ENCODE measurements at regions not wholly inside any gene's neighbourhood (a gene's known extent, or its start where the extent isn't known, plus 50 kb on each side); places are given as distances from the start of the nearest gene placed in this dataset.

GRCh38 chr17:5817475-5818395 is 233.4 kb upstream of the NLRP1 start:
- Histone ChIP-seq H3K36me3 (ENCODE audit: control insufficient read depth in 4 of 4, insufficient read depth in 3 of 4, low read depth in 1 of 4, low read length in 3 of 4) (no peaks in the 10 kb centered on the region), H3K9ac (ENCODE audit: low read depth in 1 of 2, low read length in 2 of 2) (no peak overlapping the region), H3K4me1 (ENCODE audit: control insufficient read depth in 4 of 4, insufficient read depth in 4 of 4, low read length in 3 of 4) (no peaks in the 10 kb centered on the region), H3K27me3 (ENCODE audit: control insufficient read depth in 4 of 4, insufficient read depth in 4 of 4, low read length in 3 of 4) (no peaks in the 10 kb centered on the region), H3K4me3 (ENCODE audit: low read depth in 1 of 3, low read length in 3 of 3) (no peak overlapping the region), H3K9me3 (ENCODE audit: control insufficient read depth in 4 of 4, low read length in 3 of 4) (no peaks in the 10 kb centered on the region), H3K27ac (ENCODE audit: low read depth in 1 of 2, low read length in 2 of 2) (no peak overlapping the region)
- 84% methylated on average over 4 of the region's 4 CpGs for WGBS
- TF ChIP-seq HNF4G (IDR thresholded peaks at IDR 0.05), result no peak
- TF ChIP-seq JUND (IDR thresholded peaks at IDR 0.05), result no peak
- no peak for DNase-seq (ENCODE audit: low spot score)

GRCh38 chr17:5819396-5819795 is 235.1 kb upstream of the NLRP1 start:
- Histone ChIP-seq H3K4me3 (ENCODE audit: low read depth in 1 of 3, low read length in 3 of 3) (no peak overlapping the region), H3K36me3 (ENCODE audit: control insufficient read depth in 4 of 4, insufficient read depth in 3 of 4, low read depth in 1 of 4, low read length in 3 of 4) (no peaks in the 10 kb centered on the region), H3K27ac (ENCODE audit: low read depth in 1 of 2, low read length in 2 of 2) (no peak overlapping the region), H3K4me1 (ENCODE audit: control insufficient read depth in 4 of 4, insufficient read depth in 4 of 4, low read length in 3 of 4) (no peaks in the 10 kb centered on the region), H3K9me3 (ENCODE audit: control insufficient read depth in 4 of 4, low read length in 3 of 4) (no peaks in the 10 kb centered on the region), H3K27me3 (ENCODE audit: control insufficient read depth in 4 of 4, insufficient read depth in 4 of 4, low read length in 3 of 4) (no peaks in the 10 kb centered on the region), H3K9ac (ENCODE audit: low read depth in 1 of 2, low read length in 2 of 2) (no peak overlapping the region)
- 88% methylated on average over 2 of the region's 2 CpGs for WGBS
- TF ChIP-seq RAD21 (IDR thresholded peaks at IDR 0.05), result no peak
- TF ChIP-seq GABPA (IDR thresholded peaks at IDR 0.05 in 1 of 2, conservative IDR thresholded peaks at IDR 0.05 in 1 of 2), result no peak
- TF ChIP-seq RXRA (IDR thresholded peaks at IDR 0.05), result no peak
- no peak for TF ChIP-seq CTCF (IDR thresholded peaks at IDR 0.05; ENCODE audit: low read depth, low read length, missing input control)
- no peak for TF ChIP-seq SP1 (IDR thresholded peaks at IDR 0.05)
- no peak for TF ChIP-seq ZBTB33 (IDR thresholded peaks at IDR 0.05)
- no peak for TF ChIP-seq FOXA2 (IDR thresholded peaks at IDR 0.05)
- no peak for TF ChIP-seq HNF4G (IDR thresholded peaks at IDR 0.05)
- TF ChIP-seq REST (IDR thresholded peaks at IDR 0.05), result no peak
- no peak for TF ChIP-seq JUND (IDR thresholded peaks at IDR 0.05)
- DNase-seq (ENCODE audit: low spot score), result no peak
